Activated T-cell treated with anti-CD3 and anti-CD28 coated beads, Interleukin-2, amount 50 U/mL, for 72 hours (primary cell): ENCODE measurements at regions not wholly inside any gene's neighbourhood (a gene's known extent, or its start where the extent isn't known, plus 50 kb on each side); places are given as distances from the start of the nearest gene placed in this dataset.

Experiments used
- ATAC-seq, 2 donors: fragments of 150-1000 bp; cut with Tn5 transposase; replicated peaks in 1 of 2; 2 replicates each; pipeline ENCODE4 v1.10.0; 2021; ENCODE audit warnings: moderate library complexity in 2 of 2, mild to moderate bottlenecking in 1 of 2
- DNase-seq, 2 donors: peaks; one replicate each; pipeline ENCODE4 v3.0.0; 2021 to 2022; ENCODE audit warnings: mixed read lengths in 1 of 2
- H3K27ac Mint-ChIP-seq: one replicate; pipeline ENCODE4 v1.8.0; 2022; ENCODE audit warnings: mild to moderate bottlenecking, moderate library complexity, mixed read lengths
- H3K27me3 Mint-ChIP-seq: one replicate; pipeline ENCODE4 v1.8.0; 2022; ENCODE audit warnings: low read depth, mixed read lengths
- H3K36me3 Mint-ChIP-seq, 2 donors: one replicate each; pipeline ENCODE4 v1.8.0; 2022; ENCODE audit warnings: mixed read lengths in 2 of 2, mild to moderate bottlenecking in 1 of 2; ENCODE audit not compliant: insufficient read depth in 2 of 2
- H3K4me1 Mint-ChIP-seq: one replicate; pipeline ENCODE4 v1.8.0; 2022; ENCODE audit warnings: low read depth, mixed read lengths
- H3K4me3 Mint-ChIP-seq, 2 donors: one replicate each; pipeline ENCODE4 v1.8.0; 2022; ENCODE audit warnings: mild to moderate bottlenecking in 2 of 2, mixed read lengths in 2 of 2, moderate library complexity in 2 of 2
- H3K9me3 Mint-ChIP-seq, 2 donors: one replicate each; pipeline ENCODE4 v1.8.0; 2022; ENCODE audit warnings: mixed read lengths in 2 of 2

DNA sequence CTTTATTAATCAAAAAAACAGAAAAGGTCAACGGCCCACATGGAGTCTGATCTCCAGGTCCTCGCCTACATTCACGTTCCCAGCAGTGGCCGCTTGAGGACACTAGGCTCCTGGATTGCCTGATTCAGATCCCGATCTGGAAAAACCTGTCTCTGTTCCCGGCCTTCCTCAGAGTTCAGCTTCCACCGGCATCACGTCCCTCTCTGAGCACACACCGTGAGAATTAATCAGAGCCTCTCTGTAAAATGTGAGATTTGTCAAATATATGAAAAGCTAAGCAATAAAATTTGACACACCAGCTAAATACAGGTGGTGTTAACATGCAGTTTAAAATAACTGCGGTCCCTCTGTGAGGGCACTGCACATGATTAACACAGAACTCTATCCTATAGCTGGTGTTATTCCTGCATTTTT lies 122.8 kb upstream of the COL21A1 start:
- Mint-ChIP-seq H3K27ac (no peak overlapping the region), H3K9me3 (no peaks in the 10 kb centered on the region), H3K36me3 (no peaks in the 10 kb centered on the region), H3K4me1 (peaks cover 1% of the 10 kb centered on the region), H3K4me3 (no peak overlapping the region), H3K27me3 (peaks cover 19% of the 10 kb centered on the region)
- no peak for DNase-seq
- no peak for ATAC-seq

DNA sequence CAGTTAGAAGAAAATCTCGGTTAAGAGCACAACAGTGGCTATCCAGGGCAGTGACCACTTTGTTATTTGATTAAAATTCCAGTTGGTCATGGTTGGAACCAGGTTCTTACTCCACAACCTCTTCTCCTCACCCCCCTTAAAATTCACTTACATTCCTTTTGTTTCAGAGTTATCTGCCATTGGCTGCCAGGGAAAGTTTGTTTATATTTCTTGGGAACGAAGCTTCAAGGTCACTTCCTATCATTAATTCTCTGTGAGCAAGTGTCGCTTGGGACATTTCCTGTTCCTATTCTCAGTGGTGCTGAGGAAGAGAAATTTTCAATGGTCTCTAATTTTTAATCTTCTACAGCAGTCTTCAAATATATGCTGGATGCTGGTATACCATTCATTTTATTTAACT lies 121.1 kb upstream of the COL21A1 start:
- Mint-ChIP-seq H3K36me3 (no peaks in the 10 kb centered on the region), H3K4me1 (peaks cover 9% of the 10 kb centered on the region), H3K4me3 (no peak overlapping the region), H3K9me3 (no peaks in the 10 kb centered on the region), H3K27ac (no peak overlapping the region), H3K27me3 (peaks cover 31% of the 10 kb centered on the region)
- no peak for DNase-seq
- no peak for ATAC-seq

DNA sequence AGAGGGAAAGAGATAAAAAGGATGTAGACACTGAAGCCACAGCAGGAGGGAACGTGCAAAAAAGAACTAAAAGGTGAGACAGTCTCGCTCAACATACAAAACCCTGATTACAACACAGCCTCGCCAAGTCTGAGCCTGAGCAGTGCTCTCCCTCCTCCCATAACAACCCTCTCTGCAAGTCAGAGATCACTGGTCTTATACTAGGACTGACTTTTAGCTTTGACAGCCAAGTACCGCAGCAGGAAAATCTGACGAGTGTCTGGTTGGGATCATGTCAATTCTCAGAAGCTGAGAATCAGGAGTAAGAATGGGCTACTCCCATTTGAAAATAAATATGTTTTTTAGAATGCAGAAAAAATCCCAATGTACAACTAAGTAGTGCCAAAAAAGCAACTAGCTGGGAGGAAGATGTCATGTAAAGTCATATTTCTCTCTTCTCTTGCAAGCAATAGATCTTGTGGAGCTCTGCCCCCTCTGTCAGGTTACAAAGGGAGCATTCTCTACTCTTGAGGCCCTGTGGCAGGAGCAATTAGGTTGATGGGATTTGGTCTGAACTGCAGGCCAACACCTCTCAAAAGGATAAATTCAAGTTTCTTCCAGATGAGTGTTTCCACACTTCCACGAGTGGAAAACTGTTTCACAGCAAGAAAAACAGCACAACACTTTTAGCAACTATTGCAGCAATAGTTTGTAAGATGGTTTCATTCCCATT lies 118.9 kb upstream of the COL21A1 start:
- Mint-ChIP-seq H3K27me3 (peaks cover 31% of the 10 kb centered on the region), H3K27ac (no peak overlapping the region), H3K36me3 (no peaks in the 10 kb centered on the region), H3K4me1 (peaks cover 9% of the 10 kb centered on the region), H3K4me3 (no peak overlapping the region), H3K9me3 (no peaks in the 10 kb centered on the region)
- no peak for DNase-seq
- ATAC-seq, result no peak

DNA sequence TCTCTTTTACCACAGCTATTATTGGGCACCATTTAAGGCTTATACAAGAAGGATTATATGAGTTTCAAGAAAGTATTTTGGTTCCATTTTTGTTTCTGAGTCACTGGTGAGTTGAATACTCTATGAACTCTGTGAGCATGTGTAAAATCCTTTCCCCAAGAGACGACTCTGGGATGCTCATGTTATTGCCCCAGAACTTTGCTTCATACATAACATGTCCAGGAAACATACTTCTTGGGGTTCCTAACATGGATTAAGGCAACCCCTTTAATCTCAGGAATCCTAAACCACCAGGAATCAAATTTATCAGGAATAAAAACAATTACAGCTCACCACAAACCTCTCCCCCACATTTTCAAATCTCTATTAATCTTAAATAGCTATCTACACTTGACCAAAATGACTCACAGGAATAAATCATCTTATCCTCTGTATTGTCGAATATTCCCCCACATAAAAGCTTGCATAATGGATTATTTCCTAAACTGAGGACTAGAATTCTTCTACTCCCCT lies 117.5 kb upstream of the COL21A1 start:
- peaks cover 9% of the 10 kb centered on the region for H3K4me1 Mint-ChIP-seq
- H3K36me3 Mint-ChIP-seq, result no peaks in the 10 kb centered on the region
- no peak overlapping the region for H3K4me3 Mint-ChIP-seq
- H3K27me3 Mint-ChIP-seq, result peaks cover 31% of the 10 kb centered on the region
- DNase-seq (no peak), ATAC-seq (no peak)
- no peak overlapping the region for H3K27ac Mint-ChIP-seq
- H3K9me3 Mint-ChIP-seq, result no peaks in the 10 kb centered on the region

DNA sequence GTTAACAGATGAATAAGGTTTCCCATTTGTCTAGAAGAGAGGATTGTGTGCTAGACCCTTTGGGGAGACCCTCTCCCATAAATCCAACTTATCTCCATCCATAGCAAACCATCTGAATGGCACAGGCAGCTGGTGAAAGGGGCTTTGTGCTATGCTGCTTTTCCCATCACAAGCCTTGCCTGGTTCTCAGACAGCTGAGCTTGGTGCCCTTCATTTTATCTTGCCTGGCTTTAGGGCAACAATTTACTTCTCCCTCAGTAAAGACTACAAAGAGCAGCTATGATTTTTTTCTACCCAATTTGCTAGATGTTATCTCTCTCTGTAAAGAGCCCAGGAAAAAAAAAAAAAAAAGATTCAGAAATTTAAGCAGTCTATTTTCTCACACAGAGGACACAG lies 117.0 kb upstream of the COL21A1 start:
- Mint-ChIP-seq H3K36me3 (no peaks in the 10 kb centered on the region), H3K27me3 (peaks cover 31% of the 10 kb centered on the region), H3K27ac (no peak overlapping the region), H3K4me1 (peaks cover 9% of the 10 kb centered on the region), H3K9me3 (no peaks in the 10 kb centered on the region), H3K4me3 (no peak overlapping the region)
- ATAC-seq (no peak), DNase-seq (no peak)

DNA sequence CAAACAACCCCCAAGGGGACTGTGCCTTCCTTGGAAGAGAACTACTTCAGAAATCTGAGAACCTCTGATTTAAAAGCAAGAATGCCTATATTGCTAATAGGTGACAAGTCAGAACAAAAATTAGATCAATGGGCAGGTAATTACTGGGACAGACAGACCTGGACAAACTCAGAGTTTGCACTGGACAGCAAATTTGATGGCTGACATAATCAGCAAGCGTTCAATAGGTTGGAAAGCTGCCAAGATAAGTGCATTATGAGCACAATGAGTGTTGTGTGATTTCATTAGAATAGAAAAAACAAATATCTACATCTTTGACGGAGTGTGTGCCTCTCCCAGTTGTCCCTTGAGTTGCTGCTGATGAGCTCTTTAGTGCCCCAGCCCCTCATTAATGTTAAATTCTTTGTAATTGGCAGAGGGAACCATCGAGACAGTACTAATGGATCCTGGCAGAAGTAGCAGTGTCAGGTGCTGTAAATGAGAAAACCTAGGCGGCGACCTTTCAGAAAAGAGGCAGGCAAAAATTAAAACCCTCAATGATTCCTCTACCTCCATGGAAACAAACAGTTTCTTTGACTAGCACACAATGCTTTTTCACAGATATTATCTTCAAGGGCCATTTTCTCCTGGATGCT lies 116.5 kb upstream of the COL21A1 start:
- DNase-seq, result no peak
- H3K27ac Mint-ChIP-seq, result no peak overlapping the region
- no peaks in the 10 kb centered on the region for H3K9me3 Mint-ChIP-seq
- no peak for ATAC-seq
- peaks cover 31% of the 10 kb centered on the region for H3K27me3 Mint-ChIP-seq
- peaks cover 9% of the 10 kb centered on the region for H3K4me1 Mint-ChIP-seq
- no peaks in the 10 kb centered on the region for H3K36me3 Mint-ChIP-seq
- no peak overlapping the region for H3K4me3 Mint-ChIP-seq

DNA sequence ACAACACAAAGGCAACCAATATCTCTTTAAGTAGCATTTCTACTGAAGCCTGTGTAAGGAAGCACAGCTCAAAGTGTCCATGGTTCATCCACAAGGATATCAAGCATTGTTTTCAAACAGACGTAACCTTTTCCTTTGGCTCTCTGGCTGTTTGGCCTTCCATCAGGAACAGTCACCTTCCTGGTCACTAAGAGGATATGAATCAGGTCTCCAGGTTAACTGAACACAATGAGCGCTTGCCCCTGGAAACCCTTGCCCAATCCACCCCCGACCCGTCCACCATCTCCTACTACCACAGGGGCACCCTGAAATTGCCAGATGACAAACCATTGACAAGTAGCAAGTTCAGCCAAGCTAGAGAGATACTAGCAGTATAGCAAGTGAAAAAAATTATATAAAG lies 114.4 kb upstream of the COL21A1 start:
- ATAC-seq (no peak), DNase-seq (no peak)
- Mint-ChIP-seq H3K9me3 (no peaks in the 10 kb centered on the region), H3K36me3 (no peaks in the 10 kb centered on the region), H3K4me3 (no peak overlapping the region), H3K4me1 (peaks cover 25% of the 10 kb centered on the region), H3K27ac (no peak overlapping the region), H3K27me3 (peaks cover 23% of the 10 kb centered on the region)

DNA sequence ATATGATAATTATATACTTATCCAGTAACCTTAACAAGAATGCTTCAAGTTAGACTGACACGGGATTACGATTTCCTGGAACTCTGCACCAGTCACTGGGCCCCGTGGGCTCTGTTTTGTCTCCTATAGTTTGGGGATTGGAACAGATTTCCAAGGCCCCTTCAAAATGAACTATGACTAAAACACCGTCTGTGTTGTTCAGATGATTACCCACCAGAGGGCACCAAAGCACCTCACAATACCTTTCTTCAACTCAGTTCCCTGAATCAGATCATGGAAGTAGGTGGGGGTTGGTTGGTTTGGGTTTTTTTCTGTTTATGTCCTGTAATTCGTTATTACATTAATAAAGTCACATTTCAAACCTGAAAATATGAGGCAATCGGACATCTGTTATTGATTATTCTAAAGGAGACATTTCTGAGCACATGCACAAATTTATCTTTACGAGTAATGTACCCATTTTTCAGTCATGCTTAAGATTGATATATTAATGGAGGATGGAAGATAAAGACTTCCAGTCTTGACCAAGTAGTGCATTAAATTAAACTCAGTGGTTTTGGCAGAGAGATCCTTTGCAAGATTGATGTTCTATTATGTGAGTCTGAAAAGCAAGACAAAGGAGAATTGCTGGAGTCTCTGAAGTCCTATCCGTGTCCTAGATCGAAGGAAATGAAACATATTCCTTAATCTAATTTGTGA lies 112.0 kb upstream of the COL21A1 start:
- peaks cover 16% of the 10 kb centered on the region for H3K4me1 Mint-ChIP-seq

DNA sequence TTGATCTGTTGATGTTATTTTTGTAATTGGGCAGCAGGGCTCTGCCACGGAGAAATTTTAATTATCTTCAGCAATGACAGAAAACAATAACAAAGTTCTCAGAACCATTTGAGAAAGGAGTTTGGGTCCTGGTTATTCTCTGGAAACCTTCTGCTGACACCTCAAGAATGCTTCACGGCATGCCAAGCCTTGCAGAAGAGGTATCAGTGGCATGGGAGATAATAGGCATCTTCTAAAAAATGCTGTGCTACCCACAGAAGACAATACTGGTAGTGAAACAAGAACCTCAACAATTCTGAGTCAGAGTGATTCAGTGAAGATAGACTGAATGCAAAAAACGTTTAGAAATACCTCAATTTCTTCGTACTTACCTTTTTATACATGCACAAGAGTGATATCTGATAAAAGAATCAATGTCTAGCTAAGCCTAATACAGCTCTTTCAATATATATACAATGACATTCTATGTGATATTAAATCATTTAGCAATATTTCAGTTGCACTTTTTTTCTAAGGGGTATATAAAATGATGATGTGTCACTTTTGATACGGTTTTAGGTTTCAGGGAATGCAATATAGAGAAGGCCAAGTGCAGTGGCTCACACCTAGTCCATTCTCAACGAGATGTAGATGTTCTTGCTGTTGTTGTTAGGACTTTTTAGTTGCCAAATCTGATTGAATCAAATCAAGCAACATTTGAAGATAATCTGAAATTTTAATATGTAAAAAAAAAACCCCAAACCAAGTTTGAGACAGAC lies 110.4 kb upstream of the COL21A1 start:
- Mint-ChIP-seq H3K27ac (no peak overlapping the region), H3K36me3 (peaks cover 0 to 2% of the 10 kb centered on the region in 2 donors), H3K9me3 (peaks cover 2 to 6% of the 10 kb centered on the region in 2 donors), H3K4me1 (peaks cover 16% of the 10 kb centered on the region), H3K4me3 (no peak overlapping the region), H3K27me3 (no peaks in the 10 kb centered on the region)
- DNase-seq (no peak), ATAC-seq (peak; percentile 78 to 88)

More for the DNA sequence above, 112.0 kb upstream of the COL21A1 start:
- peak; percentile 51 to 62 for DNase-seq
- H3K36me3 Mint-ChIP-seq, result no peaks in the 10 kb centered on the region
- H3K4me3 Mint-ChIP-seq, result no peak overlapping the region
- H3K27me3 Mint-ChIP-seq, result peaks cover 4% of the 10 kb centered on the region
- no peak overlapping the region for H3K27ac Mint-ChIP-seq
- ATAC-seq, result peak; percentile 67 to 70
- H3K9me3 Mint-ChIP-seq, result no peaks in the 10 kb centered on the region

DNA sequence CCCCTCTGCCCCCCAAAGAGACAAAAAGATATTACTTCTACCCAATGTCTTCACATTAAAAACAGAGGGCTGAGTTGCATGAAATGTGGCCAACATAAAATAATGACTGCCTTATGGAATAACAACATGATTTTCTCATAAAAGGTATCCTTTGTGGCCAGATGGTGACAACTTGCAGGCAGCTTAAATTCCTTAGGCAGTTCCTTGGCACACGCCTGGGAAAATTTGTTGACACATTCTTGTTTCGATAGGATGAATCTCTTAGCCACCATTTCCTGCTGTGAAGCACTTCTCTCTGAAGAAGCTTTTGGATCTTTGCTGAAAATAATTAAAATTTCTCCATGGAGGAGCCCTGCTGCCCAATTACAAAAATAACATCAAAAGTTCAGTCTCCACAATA lies 109.0 kb upstream of the COL21A1 start:
- H3K9me3 Mint-ChIP-seq, result peaks cover 2 to 6% of the 10 kb centered on the region in 2 donors
- no peak overlapping the region for H3K27ac Mint-ChIP-seq
- no peak overlapping the region for H3K4me3 Mint-ChIP-seq
- no peaks in the 10 kb centered on the region for H3K27me3 Mint-ChIP-seq
- H3K4me1 Mint-ChIP-seq, result peaks cover 16% of the 10 kb centered on the region
- no peak for ATAC-seq
- peaks cover 0 to 2% of the 10 kb centered on the region in 2 donors for H3K36me3 Mint-ChIP-seq
- DNase-seq, result no peak

DNA sequence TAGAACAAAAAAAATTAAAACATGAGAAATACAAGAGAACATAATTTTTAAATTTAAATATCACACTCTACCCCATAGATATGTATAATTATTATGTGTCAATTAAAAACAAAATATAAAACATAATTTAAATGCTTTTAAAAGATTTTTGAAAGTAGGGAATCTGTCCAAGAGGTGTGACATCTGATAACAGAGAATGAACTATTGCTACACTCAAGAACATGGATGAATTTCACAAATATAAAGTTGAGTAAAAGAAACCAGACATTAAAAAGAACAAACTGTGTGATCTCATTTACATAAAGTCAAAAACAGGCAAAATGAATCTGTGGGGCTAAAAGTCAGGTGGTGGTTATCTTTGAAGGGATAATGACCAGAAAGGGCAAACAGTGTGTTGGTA lies 106.5 kb upstream of the COL21A1 start:
- ATAC-seq (no peak), DNase-seq (no peak)
- peaks cover 0 to 2% of the 10 kb centered on the region in 2 donors for H3K36me3 Mint-ChIP-seq
- H3K4me3 Mint-ChIP-seq, result no peak overlapping the region
- H3K9me3 Mint-ChIP-seq, result peaks cover 2 to 6% of the 10 kb centered on the region in 2 donors
- H3K27me3 Mint-ChIP-seq, result no peaks in the 10 kb centered on the region
- H3K27ac Mint-ChIP-seq, result no peak overlapping the region
- peaks cover 16% of the 10 kb centered on the region for H3K4me1 Mint-ChIP-seq

DNA sequence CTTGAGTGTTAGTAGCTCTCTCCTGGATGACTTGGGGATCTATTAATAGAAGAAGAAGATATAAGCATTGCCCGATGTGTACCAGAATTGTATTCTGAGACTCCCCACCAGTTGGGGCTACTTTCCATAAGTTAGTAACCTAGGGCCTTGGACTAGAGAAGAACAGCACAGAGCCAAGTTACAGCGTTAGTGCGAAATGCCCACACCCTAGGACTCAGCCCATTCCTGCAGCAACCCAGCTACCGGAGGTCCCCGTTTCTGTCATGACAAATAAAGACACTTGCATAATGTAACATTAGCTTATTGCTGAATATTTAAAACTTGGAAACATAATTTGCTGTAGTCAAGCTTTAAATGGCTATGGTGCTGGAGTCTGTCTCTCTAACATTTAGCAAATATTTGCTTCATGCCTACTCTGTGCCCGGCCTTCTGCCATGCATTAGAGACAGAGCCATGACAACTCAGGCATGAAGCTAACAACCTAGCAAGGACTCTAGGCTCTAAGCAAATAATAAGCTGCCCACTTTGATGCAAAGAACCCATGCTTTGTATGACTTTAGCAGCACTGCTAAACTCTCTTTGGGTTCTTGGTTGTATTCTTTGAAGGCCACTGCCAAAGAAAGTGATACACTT lies 103.4 kb upstream of the COL21A1 start:
- DNase-seq (no peak), ATAC-seq (no peak)
- Mint-ChIP-seq H3K4me1 (no peaks in the 10 kb centered on the region), H3K4me3 (no peak overlapping the region), H3K27me3 (peaks cover 14% of the 10 kb centered on the region), H3K9me3 (peaks cover 2 to 6% of the 10 kb centered on the region in 2 donors), H3K36me3 (peaks cover 0 to 2% of the 10 kb centered on the region in 2 donors), H3K27ac (no peak overlapping the region)
